Muscle of leg (tissue), 3 donors: ENCODE measurements at regions not wholly inside any gene's neighbourhood (a gene's known extent, or its start where the extent isn't known, plus 50 kb on each side); places are given as distances from the start of the nearest gene placed in this dataset.
A peak's percentile ranks its signal among the peaks of the same experiment; 100 is the strongest.
"Not testable (repeated sequence)": the region's sequence is repeated elsewhere in the genome, so short reads cannot be mapped to it uniquely, and the experiment has no call there.

Experiments used
- DNase-seq: peaks from one replicate; pipeline ENCODE4 v3.0.0; 2013
- H3K27ac ChIP-seq: one replicate; pipeline ENCODE4 v1.5.1; 2013; ENCODE audit warnings: mild to moderate bottlenecking, low read length, control low read depth
- H3K27me3 ChIP-seq: one replicate; pipeline ENCODE4 v1.6.1; 2013; ENCODE audit warnings: low read length; ENCODE audit not compliant: control insufficient read depth, insufficient read depth
- H3K36me3 ChIP-seq: one replicate; pipeline ENCODE4 v1.6.1; 2013; ENCODE audit warnings: low read length; ENCODE audit not compliant: control insufficient read depth, insufficient read depth
- H3K4me1 ChIP-seq: one replicate; pipeline ENCODE4 v1.6.1; 2013; ENCODE audit warnings: low read length; ENCODE audit not compliant: control insufficient read depth, insufficient read depth
- H3K4me3 ChIP-seq: one replicate; pipeline ENCODE4 v1.5.1; 2013; ENCODE audit warnings: low read length, control low read depth
- H3K9me3 ChIP-seq: replicated peaks from 2 replicates; pipeline ENCODE4 v1.6.1; 2013; ENCODE audit warnings: low read depth, low read length; ENCODE audit not compliant: control insufficient read depth
- WGBS: methylation state at CpG from one replicate; pipeline ENCODE4 v1.1.5; 2013; ENCODE audit warnings: missing lambda C conversion rate; ENCODE audit not compliant: insufficient coverage; 5-methylcytosine and 5-hydroxymethylcytosine counted together

GRCh38 chr14:56419750-56420149 lies 159.8 kb upstream of the TMEM260 start:
- H3K27me3 ChIP-seq = peaks cover 2% of the 10 kb centered on the region
- whole genome bisulfite sequencing = 100% methylated on average over 1 of the region's 1 CpG
- H3K9me3 ChIP-seq = peaks cover 2% of the 10 kb centered on the region
- H3K27ac ChIP-seq = no peak overlapping the region
- no peak for DNase-seq
- no peak overlapping the region for H3K4me3 ChIP-seq
- peaks cover 23% of the 10 kb centered on the region for H3K4me1 ChIP-seq
- no peaks in the 10 kb centered on the region for H3K36me3 ChIP-seq

DNA sequence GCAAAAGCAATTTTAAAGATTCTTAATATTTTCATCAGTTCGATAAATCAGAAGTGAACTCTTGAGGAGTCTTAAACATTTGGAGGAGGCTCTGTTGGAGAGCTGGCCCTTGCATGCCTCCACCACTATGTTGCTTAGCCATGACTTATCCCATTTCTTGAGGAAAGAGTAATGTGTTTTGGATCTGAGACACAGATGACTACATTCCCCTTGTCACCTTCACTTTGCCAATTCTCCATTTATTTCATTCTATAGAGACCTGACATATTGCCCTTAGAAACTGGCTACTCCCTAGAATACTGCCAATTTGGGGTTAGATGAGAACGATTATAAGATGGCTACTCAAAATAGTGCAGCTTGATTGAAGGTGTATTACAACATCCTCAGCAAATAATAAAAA lies 157.4 kb upstream of the TMEM260 start:
- Histone ChIP-seq H3K4me1 (peaks cover 23% of the 10 kb centered on the region), H3K27me3 (peaks cover 2% of the 10 kb centered on the region), H3K9me3 (peaks cover 2% of the 10 kb centered on the region), H3K4me3 (no peak overlapping the region), H3K36me3 (no peaks in the 10 kb centered on the region), H3K27ac (no peak overlapping the region)
- peak; percentile 73 for DNase-seq
- WGBS = no CpG with 5 or more reads among the region's 2 CpGs

DNA sequence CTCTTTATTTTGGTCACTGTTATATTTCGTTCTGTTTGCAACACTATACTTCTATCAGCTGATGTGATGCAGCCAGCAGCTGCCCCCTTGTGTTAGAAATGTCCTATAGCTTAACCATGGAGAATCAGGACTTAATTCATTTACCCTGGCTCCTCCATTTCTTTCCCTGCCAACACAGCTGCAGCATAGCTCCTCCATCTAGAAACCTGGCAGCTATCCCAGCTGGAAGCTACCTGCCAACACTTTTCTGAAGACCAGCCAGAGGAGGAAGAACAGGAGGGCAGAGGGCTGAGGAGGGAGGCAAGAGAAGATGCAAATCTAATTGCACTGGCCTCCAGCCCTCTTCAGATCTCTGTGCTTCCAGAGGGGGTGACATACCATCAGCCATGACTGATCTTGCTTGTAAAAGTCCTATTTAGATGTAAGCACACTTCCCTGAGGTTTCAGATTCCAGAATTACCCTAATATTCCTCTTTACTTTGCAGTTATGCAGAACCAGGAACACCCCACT lies 156.8 kb upstream of the TMEM260 start:
- peaks cover 2% of the 10 kb centered on the region for H3K9me3 ChIP-seq
- H3K4me3 ChIP-seq = no peak overlapping the region
- peak overlapping the region; percentile 76 for H3K27ac ChIP-seq
- DNase-seq = peak; percentile 97
- no peaks in the 10 kb centered on the region for H3K36me3 ChIP-seq
- WGBS = no CpG with 5 or more reads among the region's 1 CpG
- peaks cover 2% of the 10 kb centered on the region for H3K27me3 ChIP-seq
- H3K4me1 ChIP-seq = peaks cover 23% of the 10 kb centered on the region

DNA sequence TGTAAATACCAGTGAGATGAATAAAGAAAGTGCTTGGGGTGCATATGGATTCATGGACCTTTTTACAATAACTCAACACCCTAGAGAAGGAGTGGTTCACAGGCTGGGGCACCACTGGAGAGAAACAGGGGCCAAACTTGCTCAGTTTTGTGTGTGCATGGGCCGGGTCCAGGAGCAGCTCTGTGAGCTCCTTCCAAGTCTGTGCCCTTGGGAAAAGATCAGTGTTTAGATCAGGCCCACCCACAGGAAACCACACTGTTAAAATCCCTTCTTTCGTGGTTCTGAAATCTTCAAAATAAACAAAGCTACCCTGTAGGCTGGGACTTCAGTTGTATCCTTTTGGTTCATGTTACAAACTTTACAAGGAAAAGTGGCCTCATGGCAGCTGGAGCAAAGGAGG lies 156.1 kb upstream of the TMEM260 start:
- no CpG with 5 or more reads among the region's 2 CpGs for WGBS
- H3K9me3 ChIP-seq = peaks cover 2% of the 10 kb centered on the region
- no peak overlapping the region for H3K4me3 ChIP-seq
- peak; percentile 78 for DNase-seq
- peak overlapping the region; percentile 35 for H3K27ac ChIP-seq
- no peaks in the 10 kb centered on the region for H3K36me3 ChIP-seq
- H3K4me1 ChIP-seq = peaks cover 23% of the 10 kb centered on the region
- peaks cover 2% of the 10 kb centered on the region for H3K27me3 ChIP-seq

DNA sequence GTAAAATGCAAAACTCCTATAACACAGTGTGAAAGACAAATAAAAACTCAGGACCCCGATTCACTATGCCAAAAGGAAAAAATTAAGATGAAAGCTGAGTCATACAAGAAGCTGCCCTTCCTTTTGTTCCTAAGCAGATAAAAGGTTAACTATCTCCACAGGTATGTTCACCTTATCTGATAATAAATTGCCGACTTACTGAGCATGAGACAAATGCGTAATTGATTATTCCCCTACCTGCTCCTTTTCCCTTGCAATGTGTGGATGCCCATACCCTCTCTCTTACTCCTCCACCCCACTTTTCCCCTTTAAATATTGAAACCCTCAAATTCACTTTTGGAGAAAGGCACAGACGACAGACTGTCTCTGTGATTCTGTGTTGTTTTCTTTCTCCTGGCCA lies 148.6 kb upstream of the TMEM260 start:
- Histone ChIP-seq H3K27ac (no peak overlapping the region), H3K36me3 (no peaks in the 10 kb centered on the region), H3K4me1 (no peaks in the 10 kb centered on the region), H3K9me3 (no peaks in the 10 kb centered on the region), H3K27me3 (no peaks in the 10 kb centered on the region), H3K4me3 (no peak overlapping the region)
- no peak for DNase-seq
- 87% methylated on average over 3 of the region's 4 CpGs for WGBS

GRCh38 chr14:56449670-56450213 lies 129.9 kb upstream of the TMEM260 start:
- H3K36me3 ChIP-seq = no peaks in the 10 kb centered on the region
- H3K27me3 ChIP-seq = no peaks in the 10 kb centered on the region
- DNase-seq = no peak
- no CpG with 5 or more reads among the region's 2 CpGs for WGBS
- no peaks in the 10 kb centered on the region for H3K4me1 ChIP-seq
- peaks cover 2% of the 10 kb centered on the region for H3K9me3 ChIP-seq
- H3K27ac ChIP-seq = no peak overlapping the region
- no peak overlapping the region for H3K4me3 ChIP-seq

GRCh38 chr14:56452940-56453339 lies 126.7 kb upstream of the TMEM260 start:
- Histone ChIP-seq H3K9me3 (peaks cover 2% of the 10 kb centered on the region), H3K36me3 (no peaks in the 10 kb centered on the region)
- 83% methylated on average over 5 of the region's 6 CpGs for WGBS

GRCh38 chr14:56454680-56455079 lies 124.9 kb upstream of the TMEM260 start:
- H3K27me3 ChIP-seq, H3K36me3 ChIP-seq, H3K27ac ChIP-seq, DNase-seq, H3K4me3 ChIP-seq, H3K4me1 ChIP-seq, H3K9me3 ChIP-seq: not testable (repeated sequence)
- 80% methylated on average over 1 of the region's 3 CpGs for WGBS

More at GRCh38 chr14:56452940-56453339, 126.7 kb upstream of the TMEM260 start:
- no peaks in the 10 kb centered on the region for H3K27me3 ChIP-seq
- DNase-seq = no peak
- no peaks in the 10 kb centered on the region for H3K4me1 ChIP-seq
- no peak overlapping the region for H3K4me3 ChIP-seq
- H3K27ac ChIP-seq = no peak overlapping the region

- H3K4me3 ChIP-seq = no peak overlapping the region
- H3K27me3 ChIP-seq = no peaks in the 10 kb centered on the region
- peaks cover 8% of the 10 kb centered on the region for H3K4me1 ChIP-seq
- no peak overlapping the region for H3K27ac ChIP-seq
- no peaks in the 10 kb centered on the region for H3K9me3 ChIP-seq
- no peak for DNase-seq
- no CpG with 5 or more reads among the region's 2 CpGs for WGBS
- H3K36me3 ChIP-seq = no peaks in the 10 kb centered on the region
Observed at GRCh38 chr14:56460469-56460868, 119.1 kb upstream of the TMEM260 start.

- H3K4me3 ChIP-seq = no peak overlapping the region
- H3K27me3 ChIP-seq = no peaks in the 10 kb centered on the region
- no peak overlapping the region for H3K27ac ChIP-seq
- peaks cover 8% of the 10 kb centered on the region for H3K4me1 ChIP-seq
- H3K36me3 ChIP-seq = no peaks in the 10 kb centered on the region
- H3K9me3 ChIP-seq = no peaks in the 10 kb centered on the region
- DNase-seq = no peak
- WGBS = no CpG with 5 or more reads among the region's 8 CpGs
Observed at GRCh38 chr14:56461276-56462275, 118.0 kb upstream of the TMEM260 start.
